HL-60 (cell line): ENCODE measurements at regions not wholly inside any gene's neighbourhood (a gene's known extent, or its start where the extent isn't known, plus 50 kb on each side); places are given as distances from the start of the nearest gene placed in this dataset.

Experiments
- GABPA ChIP-seq: IDR thresholded peaks from 2 replicates; pipeline ENCODE4 v1.6.1; 2012; ENCODE audit warnings: low read depth
- POLR2AphosphoS5 ChIP-seq: IDR thresholded peaks from 2 replicates; pipeline ENCODE4 v1.6.1; 2012; ENCODE audit warnings: low read depth
- TF ChIP-seq, protein P1 (sequence below): IDR thresholded peaks from one replicate; pipeline ENCODE4 v1.5.1; 2011; ENCODE audit warnings: low read length, control low read depth, inconsistent platforms; ENCODE audit not compliant: insufficient read depth
- TF ChIP-seq, protein P2 (sequence below): IDR thresholded peaks from 2 replicates; pipeline ENCODE4 v1.6.1; 2012; ENCODE audit warnings: low read depth; ENCODE audit not compliant: insufficient replicate concordance

DNA sequence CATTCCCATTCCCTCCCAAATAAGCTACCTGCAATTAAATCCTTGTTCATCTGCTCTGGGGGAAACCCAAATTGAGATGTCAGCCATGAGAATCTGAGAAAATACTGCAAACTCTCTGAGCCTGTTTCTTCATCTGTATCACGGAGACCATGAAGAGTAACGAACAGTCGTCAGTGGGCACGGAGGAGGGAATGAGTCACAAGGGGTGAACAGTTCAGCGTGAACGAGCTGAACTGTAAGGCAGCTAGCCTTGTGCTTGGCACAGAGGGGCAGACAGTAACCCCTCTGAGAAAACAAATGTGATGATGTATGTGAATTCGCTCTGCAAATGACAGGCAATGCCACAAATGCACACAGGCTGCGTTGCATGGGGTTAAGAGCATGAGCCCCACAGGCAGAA lies 288.7 kb downstream of the FOXO1 start:
- TF ChIP-seq, protein P1, sequence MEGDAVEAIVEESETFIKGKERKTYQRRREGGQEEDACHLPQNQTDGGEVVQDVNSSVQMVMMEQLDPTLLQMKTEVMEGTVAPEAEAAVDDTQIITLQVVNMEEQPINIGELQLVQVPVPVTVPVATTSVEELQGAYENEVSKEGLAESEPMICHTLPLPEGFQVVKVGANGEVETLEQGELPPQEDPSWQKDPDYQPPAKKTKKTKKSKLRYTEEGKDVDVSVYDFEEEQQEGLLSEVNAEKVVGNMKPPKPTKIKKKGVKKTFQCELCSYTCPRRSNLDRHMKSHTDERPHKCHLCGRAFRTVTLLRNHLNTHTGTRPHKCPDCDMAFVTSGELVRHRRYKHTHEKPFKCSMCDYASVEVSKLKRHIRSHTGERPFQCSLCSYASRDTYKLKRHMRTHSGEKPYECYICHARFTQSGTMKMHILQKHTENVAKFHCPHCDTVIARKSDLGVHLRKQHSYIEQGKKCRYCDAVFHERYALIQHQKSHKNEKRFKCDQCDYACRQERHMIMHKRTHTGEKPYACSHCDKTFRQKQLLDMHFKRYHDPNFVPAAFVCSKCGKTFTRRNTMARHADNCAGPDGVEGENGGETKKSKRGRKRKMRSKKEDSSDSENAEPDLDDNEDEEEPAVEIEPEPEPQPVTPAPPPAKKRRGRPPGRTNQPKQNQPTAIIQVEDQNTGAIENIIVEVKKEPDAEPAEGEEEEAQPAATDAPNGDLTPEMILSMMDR: no peak
- no peak for TF ChIP-seq POLR2AphosphoS5
- TF ChIP-seq GABPA: no peak
- TF ChIP-seq, protein P2, sequence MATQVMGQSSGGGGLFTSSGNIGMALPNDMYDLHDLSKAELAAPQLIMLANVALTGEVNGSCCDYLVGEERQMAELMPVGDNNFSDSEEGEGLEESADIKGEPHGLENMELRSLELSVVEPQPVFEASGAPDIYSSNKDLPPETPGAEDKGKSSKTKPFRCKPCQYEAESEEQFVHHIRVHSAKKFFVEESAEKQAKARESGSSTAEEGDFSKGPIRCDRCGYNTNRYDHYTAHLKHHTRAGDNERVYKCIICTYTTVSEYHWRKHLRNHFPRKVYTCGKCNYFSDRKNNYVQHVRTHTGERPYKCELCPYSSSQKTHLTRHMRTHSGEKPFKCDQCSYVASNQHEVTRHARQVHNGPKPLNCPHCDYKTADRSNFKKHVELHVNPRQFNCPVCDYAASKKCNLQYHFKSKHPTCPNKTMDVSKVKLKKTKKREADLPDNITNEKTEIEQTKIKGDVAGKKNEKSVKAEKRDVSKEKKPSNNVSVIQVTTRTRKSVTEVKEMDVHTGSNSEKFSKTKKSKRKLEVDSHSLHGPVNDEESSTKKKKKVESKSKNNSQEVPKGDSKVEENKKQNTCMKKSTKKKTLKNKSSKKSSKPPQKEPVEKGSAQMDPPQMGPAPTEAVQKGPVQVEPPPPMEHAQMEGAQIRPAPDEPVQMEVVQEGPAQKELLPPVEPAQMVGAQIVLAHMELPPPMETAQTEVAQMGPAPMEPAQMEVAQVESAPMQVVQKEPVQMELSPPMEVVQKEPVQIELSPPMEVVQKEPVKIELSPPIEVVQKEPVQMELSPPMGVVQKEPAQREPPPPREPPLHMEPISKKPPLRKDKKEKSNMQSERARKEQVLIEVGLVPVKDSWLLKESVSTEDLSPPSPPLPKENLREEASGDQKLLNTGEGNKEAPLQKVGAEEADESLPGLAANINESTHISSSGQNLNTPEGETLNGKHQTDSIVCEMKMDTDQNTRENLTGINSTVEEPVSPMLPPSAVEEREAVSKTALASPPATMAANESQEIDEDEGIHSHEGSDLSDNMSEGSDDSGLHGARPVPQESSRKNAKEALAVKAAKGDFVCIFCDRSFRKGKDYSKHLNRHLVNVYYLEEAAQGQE: no peak
